SH-SY5Y (cell line): ENCODE measurements at regions not wholly inside any gene's neighbourhood (a gene's known extent, or its start where the extent isn't known, plus 50 kb on each side); places are given as distances from the start of the nearest gene placed in this dataset.

Experiments used
- GATA2 ChIP-seq: IDR thresholded peaks from 2 replicates; pipeline ENCODE4 v1.6.1; 2011; ENCODE audit warnings: mild to moderate bottlenecking, low read depth, low read length
- GATA3 ChIP-seq: IDR thresholded peaks from 2 replicates; pipeline ENCODE4 v1.6.1; 2011; ENCODE audit warnings: low read depth, mild to moderate bottlenecking, low read length, moderate library complexity

GRCh38 chr14:39617537-39617936 is 185.3 kb upstream of the FBXO33 start:
- TF ChIP-seq GATA3: no peak
- TF ChIP-seq GATA2: no peak
